ENCODE measurements at regions not wholly inside any gene's neighbourhood (a gene's known extent, or its start where the extent isn't known, plus 50 kb on each side); places are given as distances from the start of the nearest gene placed in this dataset.
A peak's percentile ranks its signal among the peaks of the same experiment; 100 is the strongest.

- DNase-seq (ENCODE audit: extremely low read depth in 1 of 11, low read depth in 9 of 11, low spot score in 4 of 11), result no peak
Measured at GRCh38 chr2:238593678-238594077, 167.0 kb downstream of the ASB1 start.

- no peak for DNase-seq (ENCODE audit: extremely low read depth in 1 of 11, low read depth in 9 of 11, low spot score in 4 of 11)
Measured at GRCh38 chr2:238594796-238595749, 168.3 kb downstream of the ASB1 start.

GRCh38 chr2:238595750-238596570, 169.2 kb downstream of the ASB1 start:
- no peak for DNase-seq (ENCODE audit: extremely low read depth in 1 of 11, low read depth in 9 of 11, low spot score in 4 of 11)

DNA sequence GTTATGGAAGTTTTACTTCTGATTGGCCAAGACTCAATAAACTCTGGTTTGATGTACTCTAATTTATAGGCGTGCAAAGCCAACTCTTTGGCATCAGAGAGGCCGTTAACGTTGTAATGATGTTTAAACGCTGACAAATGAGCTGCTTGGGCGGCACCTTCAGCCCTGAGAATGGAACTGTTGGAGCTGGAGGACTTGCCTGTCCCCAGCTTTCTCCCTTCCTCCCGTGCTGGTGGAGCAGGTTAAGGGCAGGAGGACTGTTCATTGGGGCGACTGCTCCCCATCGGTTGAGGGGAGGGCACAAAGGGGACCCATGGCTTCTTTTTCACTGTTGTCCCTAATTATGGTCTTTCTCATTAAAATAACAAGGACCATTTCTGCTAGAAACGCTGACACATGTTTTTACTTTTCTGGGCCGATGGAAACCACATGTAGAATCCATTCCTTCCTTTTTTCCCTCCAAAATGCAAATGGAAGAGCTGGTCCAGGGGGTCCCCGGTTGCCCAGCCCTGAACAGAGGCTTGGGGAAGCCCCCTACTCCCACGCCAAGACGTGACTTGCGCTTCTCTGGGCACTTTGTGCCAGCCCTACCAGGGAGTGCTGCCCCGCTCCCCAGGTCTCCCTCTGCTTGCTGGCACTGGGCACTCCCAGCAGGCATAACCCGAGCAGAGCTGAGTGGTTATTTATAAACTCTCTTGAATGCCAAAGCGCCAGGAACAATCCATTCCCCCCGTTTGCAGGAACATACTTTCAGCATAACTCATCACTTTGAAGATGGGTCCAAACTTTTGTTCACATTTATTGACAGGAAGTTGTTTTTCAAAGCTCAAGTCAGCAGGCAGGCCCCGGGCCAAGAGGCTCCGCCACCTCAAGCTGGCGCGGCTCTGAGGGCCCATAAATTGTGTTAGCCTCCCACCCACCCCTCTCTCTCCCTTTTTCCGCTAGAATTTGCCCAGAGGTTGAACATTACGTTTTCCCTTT, 170.1 kb downstream of the ASB1 start:
- DNase-seq (ENCODE audit: extremely low read depth in 1 of 11, low read depth in 9 of 11, low spot score in 4 of 11), result peak; percentile 18 to 66 (median 43)

DNA sequence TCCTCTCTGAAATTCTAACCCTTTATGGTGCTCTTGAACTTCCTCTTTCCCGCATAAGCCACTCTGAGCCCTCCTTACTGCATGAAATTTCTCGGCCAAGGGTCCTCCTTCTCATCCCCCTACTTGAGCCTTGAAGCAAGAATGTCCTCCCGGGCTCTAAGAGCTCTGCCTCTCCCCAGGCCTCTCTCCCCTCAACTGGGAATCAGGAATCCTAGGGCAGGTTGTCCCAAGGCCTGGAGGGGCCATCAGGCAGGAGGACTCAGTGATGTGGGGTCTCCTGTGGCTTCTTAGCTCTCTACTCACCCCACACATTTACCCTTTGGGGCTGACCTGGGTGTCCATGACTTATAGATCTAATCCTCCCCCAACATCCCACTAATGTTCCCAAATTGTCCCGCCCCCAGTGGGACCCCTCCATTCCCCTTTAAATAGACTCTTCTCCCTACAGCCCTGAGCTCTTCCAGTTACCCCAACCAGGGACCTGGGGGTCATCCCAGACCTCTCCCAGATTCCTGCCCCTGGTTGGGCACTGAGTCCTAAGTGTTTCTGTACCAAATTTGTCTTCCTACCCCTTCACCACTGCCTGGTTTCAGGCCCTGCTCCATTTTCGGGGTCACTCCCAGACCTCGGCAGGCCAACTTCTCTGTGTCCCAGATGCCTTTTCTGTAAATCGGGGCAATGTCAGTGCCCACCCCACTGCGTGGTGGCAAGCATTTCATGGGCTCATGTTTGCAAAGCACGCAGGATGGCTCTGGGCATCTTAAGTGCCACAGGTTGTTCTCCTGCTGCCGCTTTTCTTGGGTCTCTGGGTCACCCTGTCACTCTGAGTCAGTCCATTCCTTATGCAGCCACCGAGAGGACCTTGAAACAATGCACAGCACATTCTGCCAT, 171.2 kb downstream of the ASB1 start:
- DNase-seq (ENCODE audit: extremely low read depth in 1 of 11, low read depth in 9 of 11, low spot score in 4 of 11), result no peak

DNA sequence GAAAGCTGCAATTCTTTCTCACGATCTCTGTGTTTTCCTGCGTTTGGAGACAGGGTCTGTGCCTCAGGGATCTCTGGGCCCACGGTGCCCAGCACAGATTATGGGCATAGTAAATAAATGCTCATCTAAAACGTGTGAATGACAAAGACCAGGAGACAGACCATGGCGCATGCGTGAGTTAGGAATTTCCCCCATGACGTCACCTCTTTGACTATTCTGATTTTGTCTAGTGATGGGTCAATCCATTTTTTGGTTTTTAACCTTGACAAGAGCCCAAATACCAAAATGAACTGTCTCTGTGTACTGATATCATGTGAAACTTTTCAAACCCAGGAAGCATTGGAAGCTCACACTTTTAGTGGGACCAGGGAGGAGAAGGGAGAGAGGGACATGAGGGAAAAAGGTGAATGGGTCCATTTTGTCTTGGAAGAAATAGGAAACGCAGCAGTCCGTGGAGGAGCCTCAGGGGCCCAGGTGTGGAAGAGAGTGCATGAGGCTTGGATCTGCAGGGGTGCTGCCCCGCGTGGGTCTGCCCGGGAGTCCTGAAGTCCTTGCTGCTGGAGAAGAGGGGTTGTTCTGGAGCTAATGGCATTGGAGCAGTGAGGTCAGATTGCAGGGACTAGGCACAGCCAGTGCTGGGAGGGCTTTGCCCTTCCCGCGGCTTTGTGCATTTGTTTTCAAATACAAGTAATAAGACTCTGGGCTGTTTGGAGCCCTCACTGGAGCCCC, 172.2 kb downstream of the ASB1 start:
- no peak for DNase-seq (ENCODE audit: extremely low read depth in 1 of 11, low read depth in 9 of 11, low spot score in 4 of 11)

- no peak for DNase-seq (ENCODE audit: extremely low read depth in 1 of 11, low read depth in 9 of 11, low spot score in 4 of 11)
Measured at GRCh38 chr2:238599549-238600505, 173.1 kb downstream of the ASB1 start.

DNA sequence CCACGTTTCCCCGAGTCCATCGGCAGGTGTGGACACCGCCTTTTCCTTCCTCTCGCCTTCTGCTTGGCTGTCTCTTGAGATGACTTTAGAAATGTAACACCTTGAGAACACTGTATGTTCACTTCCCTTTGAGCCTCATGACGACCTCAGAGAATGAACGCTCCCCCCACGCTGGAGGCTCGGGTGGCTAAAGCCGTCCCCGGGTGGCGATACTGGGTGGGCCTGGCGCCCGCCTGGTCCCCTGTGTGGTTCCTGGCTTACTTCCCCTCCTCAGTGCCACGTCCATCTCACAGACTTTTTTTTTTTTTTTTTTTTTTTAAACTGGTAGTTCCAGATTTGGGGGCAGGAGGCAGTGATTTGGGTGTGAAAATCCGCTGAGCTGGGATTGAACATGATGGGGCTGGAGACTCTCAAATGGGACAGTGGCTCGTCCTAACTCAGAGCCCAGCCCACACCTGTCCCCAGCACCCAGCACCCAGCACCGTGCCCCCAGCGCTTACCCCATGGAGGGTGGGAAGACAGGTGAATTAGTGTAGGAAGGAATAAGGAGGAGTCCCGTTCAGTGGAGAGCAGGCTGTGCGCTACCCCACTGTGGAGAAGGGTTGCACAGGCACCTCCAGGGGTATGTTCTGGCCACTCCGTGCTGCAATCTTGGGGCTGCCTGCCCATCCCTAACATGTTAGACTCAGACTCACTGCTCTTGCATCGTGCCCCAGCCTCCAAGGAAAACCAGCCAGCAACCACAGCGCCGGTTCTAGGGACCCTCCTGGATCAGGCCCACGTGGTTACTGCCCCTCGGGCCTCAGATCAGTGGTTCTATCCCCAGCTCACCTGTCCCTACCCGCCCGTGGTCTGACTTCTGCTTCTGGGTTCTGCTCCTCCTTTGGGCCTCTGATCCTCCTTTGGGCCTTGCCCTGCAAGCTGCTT, 174.0 kb downstream of the ASB1 start:
- no peak for DNase-seq (ENCODE audit: extremely low read depth in 1 of 11, low read depth in 9 of 11, low spot score in 4 of 11)

DNA sequence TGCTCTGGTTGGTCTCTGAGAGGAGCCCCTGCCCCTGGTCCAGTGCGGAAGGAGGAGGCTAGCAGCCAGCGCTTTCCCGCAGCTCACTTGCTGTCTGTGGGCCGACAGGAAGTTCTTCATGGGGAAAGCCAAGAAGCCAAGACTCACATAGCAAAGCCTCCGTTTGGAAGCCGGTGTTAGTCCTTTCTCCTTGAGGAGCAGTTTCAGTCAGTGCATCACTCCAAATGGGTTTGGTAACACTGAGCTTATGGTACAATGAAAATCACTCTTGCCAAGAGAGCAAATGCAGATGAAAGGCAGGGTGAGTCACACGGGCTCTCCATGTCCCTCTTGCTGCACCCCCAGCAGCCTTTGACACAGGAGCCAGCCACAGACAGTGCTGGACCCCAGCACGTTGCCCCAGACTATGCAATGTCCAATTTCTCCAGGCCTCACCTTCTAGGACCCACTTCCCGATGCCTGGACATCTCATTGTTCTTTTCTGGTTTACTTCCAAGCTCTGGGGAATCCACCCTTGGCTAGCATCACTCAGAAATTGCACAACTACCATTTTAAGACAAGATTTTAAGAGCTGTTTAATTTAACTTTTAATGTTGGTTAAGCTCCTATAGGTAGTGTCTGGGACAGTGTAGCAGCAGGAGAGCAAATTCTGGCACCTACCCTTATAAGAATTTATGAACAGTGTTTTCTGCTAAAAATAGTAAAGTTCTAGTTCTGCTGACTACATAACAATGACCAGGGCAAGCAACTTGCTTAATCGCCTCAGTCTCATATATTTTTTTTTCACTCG, 174.9 kb downstream of the ASB1 start:
- DNase-seq (ENCODE audit: extremely low read depth in 1 of 11, low read depth in 9 of 11, low spot score in 4 of 11), result no peak

GRCh38 chr2:238602223-238602960, 175.7 kb downstream of the ASB1 start:
- DNase-seq (ENCODE audit: extremely low read depth in 1 of 11, low read depth in 9 of 11, low spot score in 4 of 11), result no peak

GRCh38 chr2:238603596-238603995, 176.9 kb downstream of the ASB1 start:
- DNase-seq (ENCODE audit: extremely low read depth in 1 of 11, low read depth in 9 of 11, low spot score in 4 of 11), result no peak

DNA sequence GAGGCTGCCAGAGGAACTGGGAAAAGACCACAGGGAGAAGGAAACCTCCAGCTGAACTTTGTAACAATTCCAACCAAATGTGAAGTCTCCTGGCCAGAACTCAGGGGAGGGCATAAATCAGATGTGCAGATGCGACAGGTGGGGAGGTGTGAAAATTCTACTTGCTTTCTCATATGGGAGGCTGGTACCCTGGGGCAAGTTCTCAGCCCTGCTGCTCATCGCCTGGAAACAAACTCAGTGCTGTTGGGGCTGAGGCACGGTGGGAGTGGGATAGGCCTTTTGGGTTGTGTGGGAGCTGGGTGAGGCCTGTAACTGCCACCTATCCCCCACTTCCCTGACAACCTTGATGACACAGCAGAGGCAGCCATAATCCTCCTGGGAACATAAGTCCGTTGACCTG, 179.6 kb downstream of the ASB1 start:
- no peak for DNase-seq (ENCODE audit: extremely low read depth in 1 of 11, low read depth in 9 of 11, low spot score in 4 of 11)

DNA sequence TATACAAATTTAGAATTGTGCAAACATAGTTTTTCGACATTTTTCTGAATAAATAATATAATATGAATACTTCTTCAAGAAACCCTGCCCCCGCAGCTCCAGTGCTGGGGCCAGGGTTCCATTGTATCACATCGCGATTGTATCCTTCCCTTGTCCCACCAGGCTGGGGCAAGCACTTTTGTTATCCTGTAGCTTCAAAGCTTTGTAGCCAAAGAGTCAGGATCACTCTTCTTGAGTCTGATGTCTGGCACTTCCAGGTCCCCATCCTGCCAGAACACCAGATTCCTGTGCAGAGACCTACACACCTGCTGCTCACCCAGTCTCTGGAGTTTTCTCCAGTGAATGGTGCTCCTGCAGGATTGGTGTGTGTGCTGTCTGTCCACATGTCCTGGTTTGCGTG, 186.9 kb downstream of the ASB1 start:
- DNase-seq (ENCODE audit: extremely low read depth in 1 of 11, low read depth in 9 of 11, low spot score in 4 of 11), result no peak

GRCh38 chr2:238614376-238614775, 187.6 kb downstream of the ASB1 start:
- DNase-seq (ENCODE audit: extremely low read depth in 1 of 11, low read depth in 9 of 11, low spot score in 4 of 11), result no peak
